Hematopoietic multipotent progenitor cell treated with erythropoietin and hydrocortisone succinate and interleukin-3 and kit ligand, for 15 days (in vitro differentiated cells): ENCODE measurements at regions not wholly inside any gene's neighbourhood (a gene's known extent, or its start where the extent isn't known, plus 50 kb on each side); places are given as distances from the start of the nearest gene placed in this dataset.
"Not testable (repeated sequence)": the region's sequence is repeated elsewhere in the genome, so short reads cannot be mapped to it uniquely, and the experiment has no call there.

ENCODE experiments used
- DNase-seq: peaks from one replicate; pipeline ENCODE4 v3.0.0-alpha.2; 2015; ENCODE audit warnings: low spot score

GRCh38 chr2:58432491-58433170 lies 191.5 kb upstream of the FANCL start:
- no peak for DNase-seq

DNA sequence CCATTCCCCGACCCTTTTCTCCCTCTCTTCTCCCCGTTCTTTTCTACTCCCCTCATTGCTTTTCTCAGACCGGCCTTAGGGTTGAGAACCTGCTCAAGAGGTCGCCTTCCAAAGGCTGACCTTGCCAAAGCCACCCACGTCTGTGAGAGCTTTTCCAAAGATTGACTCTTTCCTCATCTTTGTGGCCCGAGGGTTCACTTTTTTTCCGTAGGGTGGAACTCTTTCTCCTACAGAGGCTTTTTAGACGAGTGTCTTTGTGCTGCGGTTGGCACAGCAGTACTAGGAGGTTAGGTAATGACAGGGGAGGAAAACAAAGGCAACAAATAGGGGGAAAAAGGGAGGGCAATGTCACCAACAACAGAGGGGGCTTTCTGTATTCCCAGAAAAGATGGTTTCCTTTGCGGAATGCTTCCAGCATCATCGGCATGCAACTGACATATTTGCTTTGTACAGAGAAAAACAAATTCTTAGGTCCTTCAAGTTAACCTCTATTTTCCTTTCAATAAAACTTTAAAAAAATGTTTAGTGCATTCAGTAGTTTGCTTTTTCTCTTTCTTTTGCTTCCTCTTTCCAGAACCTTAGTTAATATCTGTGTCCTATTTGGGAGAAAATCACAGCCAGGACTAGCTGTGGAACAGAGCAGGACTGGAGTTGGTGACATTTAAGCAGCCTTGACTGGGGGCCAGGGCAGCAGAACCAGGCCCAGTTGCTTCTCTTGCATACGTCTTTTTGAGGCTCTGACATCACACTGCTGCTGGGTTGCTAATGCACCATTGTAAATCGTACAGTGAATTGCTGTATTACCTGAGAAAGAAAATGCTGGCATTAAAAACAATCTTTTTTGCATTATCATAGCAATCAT lies 188.1 kb upstream of the FANCL start:
- no peak for DNase-seq

GRCh38 chr2:58428096-58429013 lies 187.2 kb upstream of the FANCL start:
- no peak for DNase-seq

GRCh38 chr2:58427572-58428095 lies 186.5 kb upstream of the FANCL start:
- no peak for DNase-seq

DNA sequence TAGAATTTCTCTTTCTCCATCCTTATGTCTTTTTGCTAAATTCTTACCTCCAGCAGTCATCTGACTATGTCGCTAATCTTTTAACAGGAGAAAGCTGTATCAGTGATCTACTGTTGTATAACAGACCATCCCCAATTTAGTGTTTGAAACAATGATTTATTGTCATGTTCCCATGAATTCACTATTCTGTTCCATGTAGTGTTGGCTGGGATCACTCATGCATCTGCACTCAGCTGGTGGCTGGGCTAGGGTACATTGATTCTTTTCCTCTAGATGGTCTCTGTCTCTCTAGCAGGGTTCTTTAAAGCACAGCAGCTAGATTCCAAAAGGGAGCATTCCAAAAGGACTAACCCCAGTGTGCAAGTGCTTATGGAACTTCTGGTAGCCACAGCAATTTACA lies 184.2 kb upstream of the FANCL start:
- DNase-seq = no peak

- no peak for DNase-seq
Measured at GRCh38 chr2:58419983-58420382, 178.9 kb upstream of the FANCL start.

DNA sequence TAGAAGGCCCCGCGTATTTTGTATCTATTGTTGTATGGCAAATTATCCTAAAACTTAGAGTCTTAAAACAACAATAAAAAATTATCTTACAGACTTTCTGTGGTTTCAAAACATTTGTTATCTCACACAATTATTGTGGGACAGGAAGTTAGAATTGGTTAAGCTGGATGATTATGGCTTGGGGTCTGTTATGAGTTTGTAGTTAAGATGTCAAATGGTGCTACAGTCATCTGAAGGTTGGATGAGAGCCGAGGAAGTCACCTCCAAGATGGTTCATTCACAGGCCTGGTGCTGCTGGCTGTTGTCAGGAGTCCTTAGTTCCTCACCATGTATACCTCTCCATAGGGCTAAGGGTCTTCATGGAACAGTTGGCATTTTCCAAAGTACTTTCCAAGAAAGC lies 175.6 kb upstream of the FANCL start:
- no peak for DNase-seq

DNA sequence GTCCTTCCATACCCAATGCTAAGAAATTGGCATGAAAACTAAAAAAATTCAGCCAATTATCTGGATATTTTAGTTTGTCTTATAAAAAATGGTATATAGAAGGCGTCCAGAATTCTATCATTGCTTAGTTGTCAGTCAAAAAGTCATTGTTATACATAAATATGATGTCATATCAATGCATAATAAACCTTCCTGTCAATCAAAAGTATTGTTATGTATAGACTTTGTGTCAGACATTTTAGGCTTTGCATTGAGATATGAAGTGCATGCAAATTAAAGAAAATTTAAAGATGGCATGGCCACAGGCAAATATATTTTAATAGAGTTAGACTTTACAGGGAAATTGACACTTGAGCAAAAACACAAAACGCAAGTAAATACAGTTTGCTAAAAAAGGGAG lies 173.4 kb upstream of the FANCL start:
- no peak for DNase-seq

- no peak for DNase-seq
Measured at GRCh38 chr2:58410549-58410948, 169.4 kb upstream of the FANCL start.

DNA sequence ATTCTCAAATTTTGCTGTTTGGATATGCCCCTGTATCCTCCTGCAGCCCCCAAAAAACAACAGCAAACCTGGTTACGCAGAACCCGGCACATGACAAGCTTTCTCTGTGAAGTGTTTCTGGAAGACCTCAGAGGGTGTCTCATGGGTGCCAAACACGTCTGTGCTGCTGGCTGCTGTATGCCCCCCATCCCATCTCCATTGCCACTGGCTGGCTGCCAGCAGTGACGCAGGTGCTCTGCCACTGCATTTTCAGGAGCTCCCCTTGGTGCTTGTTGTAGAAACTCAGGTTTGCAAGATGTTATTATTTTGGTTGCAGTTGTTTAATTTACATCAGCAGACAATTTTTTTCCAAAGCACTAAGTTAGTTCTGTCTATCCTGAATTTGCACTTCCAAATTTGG lies 166.4 kb upstream of the FANCL start:
- DNase-seq = no peak

DNA sequence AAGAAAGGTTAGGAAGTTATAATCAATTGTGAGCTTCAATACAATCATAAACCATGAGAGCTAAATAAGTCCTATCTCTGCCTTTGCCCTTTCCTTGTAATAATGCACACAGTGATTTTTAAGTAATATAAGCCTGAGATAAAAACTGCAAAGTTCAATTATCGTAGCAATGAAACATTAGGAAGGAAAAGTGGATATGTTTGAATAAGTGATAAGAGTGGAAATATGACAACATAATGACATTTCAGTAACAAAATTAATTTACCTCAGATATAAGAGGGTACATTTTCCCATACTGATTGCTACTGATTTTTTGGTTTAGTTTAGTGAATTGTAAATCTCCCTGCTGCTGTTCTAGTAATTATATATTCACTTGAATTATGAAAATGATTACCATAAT lies 164.2 kb upstream of the FANCL start:
- no peak for DNase-seq

DNA sequence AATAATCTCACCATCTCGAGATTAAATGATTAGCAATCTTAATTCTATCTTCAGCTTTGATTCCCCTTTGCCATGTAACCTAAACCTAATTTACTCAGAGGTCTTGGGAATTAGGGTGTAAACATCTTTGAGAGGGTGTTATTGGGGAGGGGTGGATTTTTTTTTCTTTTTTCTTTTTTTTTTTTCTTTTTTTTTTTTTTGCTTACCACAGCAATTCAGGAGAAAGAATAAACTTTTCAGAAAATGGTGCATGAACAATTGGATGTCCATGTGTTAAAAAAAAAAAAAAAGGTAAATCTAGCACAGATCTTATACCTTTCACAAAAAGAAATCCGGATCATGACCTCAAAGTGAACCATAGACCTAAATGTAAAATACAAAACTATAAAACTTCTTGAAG lies 160.8 kb upstream of the FANCL start:
- no peak for DNase-seq

DNA sequence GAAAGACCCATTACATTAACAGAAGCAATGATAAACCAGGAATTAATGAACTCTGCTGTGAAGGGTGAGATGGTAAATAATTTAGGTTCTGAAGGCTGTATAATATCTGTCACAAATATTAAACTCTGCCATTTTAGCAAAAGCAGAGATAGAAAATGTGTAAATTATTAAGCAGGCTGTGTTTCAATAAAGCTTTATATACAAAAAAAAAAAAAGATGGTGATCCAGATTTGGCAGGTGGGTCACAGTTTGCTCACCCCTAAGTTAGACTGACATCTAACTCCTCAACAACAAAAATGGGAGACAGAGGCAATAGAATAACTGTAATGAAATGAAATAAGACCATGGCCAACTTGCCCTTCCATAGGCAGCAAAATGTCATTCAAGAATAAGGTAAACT lies 157.3 kb upstream of the FANCL start:
- no peak for DNase-seq

DNA sequence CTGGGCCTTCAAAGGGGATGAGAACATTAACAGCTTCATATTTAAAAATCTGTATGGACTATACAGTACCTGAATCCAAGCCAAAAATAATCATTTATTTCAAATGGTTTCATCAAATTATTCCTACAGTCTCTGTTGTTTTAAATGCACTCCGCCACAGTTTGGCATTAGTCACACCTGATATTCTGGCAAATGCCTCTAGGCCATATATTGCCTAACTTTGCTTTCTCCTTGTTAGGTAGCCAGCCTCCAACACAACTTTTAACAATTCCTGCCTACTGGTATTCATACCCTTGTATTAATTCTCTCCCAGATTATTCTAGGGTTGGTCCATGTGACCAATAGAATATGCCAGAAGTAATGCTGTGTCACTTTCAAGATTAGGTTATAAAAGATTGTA lies 146.6 kb upstream of the FANCL start:
- DNase-seq = no peak

- not testable (repeated sequence) for DNase-seq
Measured at GRCh38 chr2:58386904-58387303, 145.8 kb upstream of the FANCL start.

DNA sequence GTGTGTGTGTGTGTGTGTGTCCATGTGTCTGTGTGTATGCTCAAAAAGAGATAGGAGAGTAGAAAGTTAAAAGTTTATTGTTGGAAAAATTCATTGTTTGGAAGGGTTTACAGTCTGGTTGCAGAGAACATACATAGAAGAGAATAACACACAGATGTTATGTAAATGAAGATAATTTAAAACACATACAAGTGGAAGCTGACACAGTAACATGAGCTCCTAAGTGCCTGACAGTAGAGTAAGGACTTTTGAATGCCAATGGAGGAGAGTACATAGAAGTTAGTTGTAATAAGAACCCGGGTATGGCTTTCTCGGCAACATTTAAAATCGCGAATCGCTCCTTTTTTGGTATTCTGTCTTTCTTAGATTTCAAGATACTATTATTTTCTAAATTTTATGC lies 137.0 kb upstream of the FANCL start:
- DNase-seq = no peak

DNA sequence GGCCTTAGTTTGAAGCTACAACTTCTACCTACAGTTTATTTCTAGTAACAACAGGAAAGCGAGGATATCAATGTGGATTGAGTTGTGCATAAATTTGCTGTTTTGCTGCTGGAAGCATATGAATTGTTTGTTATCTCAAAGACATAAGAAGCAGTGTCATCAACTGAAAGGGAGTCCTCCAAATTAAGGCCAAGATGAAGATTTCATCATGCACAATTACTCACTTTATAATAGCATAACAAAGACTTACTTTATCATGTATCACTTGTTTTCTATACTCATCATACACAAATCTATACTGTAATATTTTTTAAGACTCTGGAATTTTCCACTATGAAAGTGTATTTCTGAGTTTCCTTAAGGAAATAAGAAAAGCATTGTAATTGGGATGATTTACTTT lies 136.1 kb upstream of the FANCL start:
- DNase-seq = no peak

GRCh38 chr2:58376592-58376991 lies 135.5 kb upstream of the FANCL start:
- no peak for DNase-seq

GRCh38 chr2:58369594-58369993 lies 128.5 kb upstream of the FANCL start:
- no peak for DNase-seq

DNA sequence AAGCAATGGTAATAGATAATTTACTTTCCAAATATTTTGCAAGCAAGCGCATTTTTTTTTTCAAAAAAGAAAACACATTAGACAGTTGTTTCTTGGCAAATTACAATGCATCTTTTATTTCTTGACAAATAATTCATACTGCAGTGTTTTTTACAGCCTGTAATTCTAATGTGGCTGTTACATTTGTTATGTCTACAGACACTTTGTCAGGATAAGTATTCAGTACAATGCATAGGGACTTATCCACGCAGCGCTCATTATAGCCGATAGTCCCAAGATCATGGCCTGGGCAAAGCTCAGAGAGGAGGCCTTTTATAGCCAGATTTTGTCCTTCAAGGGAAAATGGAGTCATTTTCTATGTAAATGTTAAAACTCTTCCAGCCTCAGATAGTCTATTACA lies 123.0 kb upstream of the FANCL start:
- no peak for DNase-seq

DNA sequence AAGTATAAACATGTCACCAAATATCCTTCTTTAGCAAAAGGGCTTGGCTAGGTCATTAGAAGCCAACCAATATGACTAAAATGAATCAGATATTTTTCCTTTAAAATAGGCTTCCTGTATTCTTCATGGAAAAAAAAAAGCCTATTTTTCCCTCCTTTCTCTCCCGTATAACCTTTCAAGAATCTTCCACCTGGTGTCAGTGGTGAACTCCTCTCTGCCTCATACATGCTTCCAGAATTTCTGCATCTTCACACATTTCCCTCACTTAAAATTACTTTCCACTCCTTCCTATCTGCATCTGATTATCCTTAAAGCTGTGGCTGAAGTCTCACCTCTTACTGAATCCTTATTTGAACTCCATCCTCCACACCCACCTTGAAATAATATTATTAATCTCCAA lies 116.9 kb upstream of the FANCL start:
- no peak for DNase-seq

- no peak for DNase-seq
Measured at GRCh38 chr2:58357521-58357920, 116.4 kb upstream of the FANCL start.
